Colonic mucosa (tissue), 4 donors: ENCODE measurements at regions not wholly inside any gene's neighbourhood (a gene's known extent, or its start where the extent isn't known, plus 50 kb on each side); places are given as distances from the start of the nearest gene placed in this dataset.

ENCODE experiments used
- DNase-seq: peaks from one replicate; pipeline ENCODE4 v3.0.0-alpha.2; 2020
- H3K27ac ChIP-seq: fragments of 200-600 bp; one replicate; pipeline ENCODE4 v1.8.0; 2021
- H3K27me3 ChIP-seq: fragments of 200-600 bp; one replicate; pipeline ENCODE4 v1.8.0; 2021
- H3K36me3 ChIP-seq: fragments of 200-600 bp; one replicate; pipeline ENCODE4 v1.8.0; 2021
- H3K4me1 ChIP-seq: fragments of 200-600 bp; one replicate; pipeline ENCODE4 v1.8.0; 2021; ENCODE audit warnings: mild to moderate bottlenecking
- H3K4me3 ChIP-seq: fragments of 200-600 bp; one replicate; pipeline ENCODE4 v1.8.0; 2021
- H3K9ac ChIP-seq, 2 donors: one replicate each; pipeline ENCODE4 v1.7.0; 2013; ENCODE audit warnings: control low read depth in 2 of 2, low read depth in 2 of 2, low read length in 2 of 2
- H3K9me3 ChIP-seq: fragments of 200-600 bp; one replicate; pipeline ENCODE4 v1.8.0; 2021
- intact Hi-C: fragments of 100-400 bp; cut with DNase I; formaldehyde crosslinking; loops from one replicate; pipeline ENCODE4 v1.14.1; 2022
- TF ChIP-seq, protein P1 (sequence below): fragments of 200-600 bp; IDR thresholded peaks from one replicate; pipeline ENCODE4 v1.8.0; 2022; ENCODE audit warnings: antibody characterized with exemption, mild to moderate bottlenecking
- donor health status: healthy.
- donor health status: DM: no; HTN: no; CAD: no.
- donor health status: DM: no; HTN: no; CAD: no.

DNA sequence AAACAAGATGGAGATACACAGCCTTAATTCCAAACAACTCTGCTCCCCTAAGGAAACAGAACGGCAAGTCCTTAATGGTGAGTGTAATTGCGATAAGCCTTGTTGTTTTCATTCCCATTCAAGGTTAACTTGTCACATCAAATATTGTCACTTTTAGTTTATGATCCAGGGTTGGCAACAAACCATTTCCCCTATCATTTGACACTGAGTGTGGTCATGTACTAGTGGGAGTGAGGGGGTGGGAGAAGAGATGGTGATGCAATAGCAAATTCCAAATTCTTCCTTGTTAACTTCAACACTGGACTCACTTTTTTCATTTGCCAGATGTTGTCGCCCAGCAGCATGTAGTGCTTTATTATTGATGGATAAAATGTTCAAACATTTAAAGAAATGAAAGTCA is 140.4 kb downstream of the ZNF326 start:
- Histone ChIP-seq H3K9ac (no peak overlapping the region), H3K36me3 (no peaks in the 10 kb centered on the region), H3K9me3 (no peaks in the 10 kb centered on the region), H3K4me1 (no peaks in the 10 kb centered on the region), H3K27ac (no peak overlapping the region), H3K27me3 (no peaks in the 10 kb centered on the region), H3K4me3 (no peak overlapping the region)
- intact Hi-C loops: no loop called here
- DNase-seq: no peak
- TF ChIP-seq, protein P1, sequence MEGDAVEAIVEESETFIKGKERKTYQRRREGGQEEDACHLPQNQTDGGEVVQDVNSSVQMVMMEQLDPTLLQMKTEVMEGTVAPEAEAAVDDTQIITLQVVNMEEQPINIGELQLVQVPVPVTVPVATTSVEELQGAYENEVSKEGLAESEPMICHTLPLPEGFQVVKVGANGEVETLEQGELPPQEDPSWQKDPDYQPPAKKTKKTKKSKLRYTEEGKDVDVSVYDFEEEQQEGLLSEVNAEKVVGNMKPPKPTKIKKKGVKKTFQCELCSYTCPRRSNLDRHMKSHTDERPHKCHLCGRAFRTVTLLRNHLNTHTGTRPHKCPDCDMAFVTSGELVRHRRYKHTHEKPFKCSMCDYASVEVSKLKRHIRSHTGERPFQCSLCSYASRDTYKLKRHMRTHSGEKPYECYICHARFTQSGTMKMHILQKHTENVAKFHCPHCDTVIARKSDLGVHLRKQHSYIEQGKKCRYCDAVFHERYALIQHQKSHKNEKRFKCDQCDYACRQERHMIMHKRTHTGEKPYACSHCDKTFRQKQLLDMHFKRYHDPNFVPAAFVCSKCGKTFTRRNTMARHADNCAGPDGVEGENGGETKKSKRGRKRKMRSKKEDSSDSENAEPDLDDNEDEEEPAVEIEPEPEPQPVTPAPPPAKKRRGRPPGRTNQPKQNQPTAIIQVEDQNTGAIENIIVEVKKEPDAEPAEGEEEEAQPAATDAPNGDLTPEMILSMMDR: no peak

DNA sequence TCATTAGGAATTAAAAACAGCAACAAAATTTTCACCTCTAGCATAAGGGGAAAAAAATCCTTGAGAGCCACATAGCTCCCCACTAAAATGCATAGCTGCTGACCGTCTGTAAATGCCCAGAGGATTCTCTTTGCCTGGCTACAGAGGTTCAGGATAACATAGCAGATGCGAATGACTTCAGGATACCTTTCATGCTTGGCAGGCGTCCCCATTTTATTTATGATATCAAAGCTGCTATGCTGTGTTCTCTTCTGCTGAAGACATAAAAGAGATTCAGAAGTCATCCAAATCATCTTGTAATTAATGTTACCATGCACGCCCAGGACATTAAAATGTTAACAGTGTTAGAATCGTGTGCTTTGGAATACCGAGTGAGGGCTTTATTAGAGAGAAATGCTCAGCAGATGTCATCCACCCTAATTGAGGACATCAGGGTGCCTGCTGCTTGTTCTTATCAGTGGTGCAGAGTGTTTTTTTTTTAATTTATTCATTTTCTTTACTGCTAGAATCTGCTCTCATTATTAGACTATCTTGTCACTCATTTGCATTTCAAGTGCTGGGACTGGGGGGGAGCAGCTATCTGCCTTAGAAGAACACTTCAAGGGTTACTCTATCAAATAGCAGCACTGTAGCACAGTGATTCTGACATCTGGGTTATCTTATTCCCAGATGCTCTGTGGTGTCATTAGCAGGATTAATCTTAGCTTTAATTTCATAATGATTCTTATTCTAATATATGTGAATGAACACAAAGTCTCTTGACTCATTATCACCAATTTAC is 139.5 kb downstream of the ZNF326 start:
- H3K27me3 ChIP-seq: no peaks in the 10 kb centered on the region

DNA sequence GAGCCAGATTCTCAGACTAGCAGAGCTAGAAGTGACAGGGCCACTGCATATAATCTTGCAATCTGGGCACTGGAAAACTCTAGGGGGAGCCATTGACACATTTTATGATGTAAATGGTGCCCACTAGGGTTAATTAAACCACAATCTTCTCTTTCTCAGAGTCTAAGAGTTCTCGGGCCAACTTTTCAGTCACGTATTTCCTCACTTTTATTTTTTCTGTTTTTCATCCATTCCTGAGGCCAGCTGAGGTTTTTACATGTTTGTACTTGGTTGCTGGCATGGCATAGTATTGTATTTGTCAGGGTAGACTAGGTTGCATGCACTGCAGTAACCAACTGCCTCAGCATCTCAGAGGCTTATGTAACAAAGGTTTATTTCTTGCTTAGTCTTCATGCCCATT is 138.2 kb downstream of the ZNF326 start:
- H3K4me1 ChIP-seq: no peaks in the 10 kb centered on the region
- no peak overlapping the region for H3K27ac ChIP-seq
- H3K36me3 ChIP-seq: no peaks in the 10 kb centered on the region
- peak; percentile 67 for DNase-seq
- intact Hi-C loops: no loop called here
- no peaks in the 10 kb centered on the region for H3K9me3 ChIP-seq
- no peak overlapping the region for H3K9ac ChIP-seq
- H3K27me3 ChIP-seq: no peaks in the 10 kb centered on the region
- TF ChIP-seq, protein P1: peak; percentile 34
- H3K4me3 ChIP-seq: no peak overlapping the region

More for the DNA sequence above, 139.5 kb downstream of the ZNF326 start:
- no peak for DNase-seq
- Histone ChIP-seq H3K9ac (no peak overlapping the region), H3K9me3 (no peaks in the 10 kb centered on the region), H3K4me1 (no peaks in the 10 kb centered on the region), H3K36me3 (no peaks in the 10 kb centered on the region), H3K27ac (no peak overlapping the region), H3K4me3 (no peak overlapping the region)
- intact Hi-C loops: no loop called here
- TF ChIP-seq, protein P1: no peak

DNA sequence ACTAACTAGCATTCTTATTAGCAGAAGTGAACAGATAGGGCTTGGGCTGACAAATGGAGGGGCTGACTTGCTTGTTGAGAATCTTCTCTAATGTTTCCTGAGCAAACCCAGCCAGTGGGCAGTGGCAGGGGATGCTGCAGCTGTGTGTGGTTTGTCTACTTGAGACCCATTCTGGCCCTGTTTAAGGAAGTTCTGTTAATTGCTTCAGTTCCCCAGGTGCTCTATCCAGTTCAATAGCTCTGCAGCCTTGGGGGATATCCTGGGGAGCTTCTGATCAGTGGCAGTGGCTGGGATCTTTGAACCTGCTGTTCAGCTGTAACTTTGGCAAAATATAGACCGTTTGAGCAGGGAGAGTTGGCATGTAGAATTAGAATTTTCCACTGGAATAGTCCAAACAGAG is 137.4 kb downstream of the ZNF326 start:
- Histone ChIP-seq H3K9ac (no peak overlapping the region), H3K27ac (no peak overlapping the region), H3K36me3 (no peaks in the 10 kb centered on the region), H3K4me3 (no peak overlapping the region), H3K4me1 (no peaks in the 10 kb centered on the region), H3K27me3 (no peaks in the 10 kb centered on the region), H3K9me3 (no peaks in the 10 kb centered on the region)
- TF ChIP-seq, protein P1: no peak
- intact Hi-C loops: no loop called here
- no peak for DNase-seq

DNA sequence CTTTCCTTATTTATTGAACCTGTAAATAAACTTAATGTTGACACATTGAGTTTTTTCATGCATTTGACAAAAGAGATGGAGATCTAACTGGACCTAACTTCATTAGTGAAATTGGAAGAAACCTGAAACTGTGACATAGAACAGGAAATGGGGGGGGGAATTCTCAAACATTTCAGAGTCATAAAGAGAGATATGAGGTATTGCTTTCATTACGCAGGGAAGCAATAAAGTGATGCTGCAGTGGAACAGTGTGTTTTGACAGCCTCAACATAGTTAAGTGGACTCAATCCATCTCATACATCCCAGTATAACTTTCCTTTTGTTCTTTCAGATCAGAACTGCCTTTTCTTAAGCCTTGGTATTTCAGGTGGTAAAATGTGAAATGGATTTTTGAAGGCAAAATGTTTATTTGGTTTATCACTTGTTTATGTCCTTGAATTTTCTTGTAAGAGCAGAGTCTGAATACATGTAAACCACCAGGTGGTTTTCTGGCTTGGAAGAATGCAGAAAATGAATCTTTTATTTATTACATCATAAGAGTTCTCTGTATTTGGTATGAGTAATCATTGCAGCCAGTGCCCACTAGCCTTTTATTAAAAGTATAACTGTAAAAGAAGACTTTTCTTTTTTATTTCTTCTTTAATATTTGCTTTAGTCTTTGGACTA is 132.5 kb downstream of the ZNF326 start:
- no peaks in the 10 kb centered on the region for H3K36me3 ChIP-seq
- H3K4me1 ChIP-seq: no peaks in the 10 kb centered on the region
- H3K27ac ChIP-seq: no peak overlapping the region
- H3K4me3 ChIP-seq: no peak overlapping the region
- TF ChIP-seq, protein P1: no peak
- no peaks in the 10 kb centered on the region for H3K9me3 ChIP-seq
- DNase-seq: no peak
- intact Hi-C loops: loop anchor here (10.0 kb wide), 1 partner anchor 457 kb away; no protein-coding TSS in a partner anchor
- no peak overlapping the region for H3K9ac ChIP-seq
- no peaks in the 10 kb centered on the region for H3K27me3 ChIP-seq
